ENCODE measurements at regions not wholly inside any gene's neighbourhood (a gene's known extent, or its start where the extent isn't known, plus 50 kb on each side); places are given as distances from the start of the nearest gene placed in this dataset.

- ATAC-seq: no peak
- no peak for DNase-seq (ENCODE audit: low read depth, low spot score)
- POLR2A ChIA-PET: no interaction called here
- intact Hi-C loops (cut with micrococcal nuclease; ENCODE audit: unreplicated experiment): no loop called here
- H3K36me3 ChIP-seq (ENCODE audit: control insufficient read depth, insufficient read depth, low read length): no peaks in the 10 kb centered on the region
- H3K9me3 ChIP-seq (ENCODE audit: control insufficient read depth, insufficient read depth, low read depth, low read length): no peaks in the 10 kb centered on the region
- no peak overlapping the region for H3K4me3 ChIP-seq (ENCODE audit: low read depth in 2 of 2, low read length in 2 of 2)
- in situ Hi-C loops (cut with HindIII; ENCODE audit: low pct_unique_long_range_greater_than_20kb, low sequenced_read_pairs): no loop called here
- BruUV-seq (replicated peaks): no TSS peak
- TF ChIP-seq SIN3A (IDR thresholded peaks at IDR 0.05; ENCODE audit: borderline replicate concordance, insufficient read depth, low read depth, low read length) (no peak), REST (IDR thresholded peaks at IDR 0.05; ENCODE audit: insufficient read depth in 1 of 2, low read depth in 2 of 2, low read length in 1 of 2) (no peak), POLR2AphosphoS5 (IDR thresholded peaks at IDR 0.05; ENCODE audit: low read depth, low read length) (no peak), TCF7L2 (IDR thresholded peaks at IDR 0.05; ENCODE audit: low read depth, low read length) (no peak), CTCF (IDR thresholded peaks at IDR 0.05) (no peak)
- CTCF ChIA-PET: no interaction called here
- no peaks in the 10 kb centered on the region for H3K4me1 ChIP-seq (ENCODE audit: control insufficient read depth, insufficient read depth, low read length)
- peaks cover 2% of the 10 kb centered on the region; the same call in 1 of the 2 replicates for H3K27me3 ChIP-seq (ENCODE audit: control insufficient read depth, insufficient read depth, low read length)
- no peak overlapping the region for H3K27ac ChIP-seq (ENCODE audit: low read length)
Measured at GRCh38 chr20:52683761-52684160, 288.4 kb upstream of the TSHZ2 start.

- no peak overlapping the region for H3K27ac ChIP-seq (ENCODE audit: low read length)
- ATAC-seq (no peak), DNase-seq (ENCODE audit: low read depth, low spot score) (no peak)
- POLR2A ChIA-PET: no interaction called here
- intact Hi-C loops (cut with micrococcal nuclease; ENCODE audit: unreplicated experiment) (no loop called here), in situ Hi-C loops (cut with HindIII; ENCODE audit: low pct_unique_long_range_greater_than_20kb, low sequenced_read_pairs) (no loop called here)
- H3K27me3 ChIP-seq (ENCODE audit: control insufficient read depth, insufficient read depth, low read length): peaks cover 2% of the 10 kb centered on the region; the same call in 1 of the 2 replicates
- H3K4me3 ChIP-seq (ENCODE audit: low read depth in 2 of 2, low read length in 2 of 2): no peak overlapping the region
- no peaks in the 10 kb centered on the region for H3K9me3 ChIP-seq (ENCODE audit: control insufficient read depth, insufficient read depth, low read depth, low read length)
- H3K36me3 ChIP-seq (ENCODE audit: control insufficient read depth, insufficient read depth, low read length): no peaks in the 10 kb centered on the region
- CTCF ChIA-PET: no interaction called here
- TF ChIP-seq REST (IDR thresholded peaks at IDR 0.05; ENCODE audit: insufficient read depth in 1 of 2, low read depth in 2 of 2, low read length in 1 of 2) (no peak), POLR2AphosphoS5 (IDR thresholded peaks at IDR 0.05; ENCODE audit: low read depth, low read length) (no peak), CTCF (IDR thresholded peaks at IDR 0.05) (no peak), SIN3A (IDR thresholded peaks at IDR 0.05; ENCODE audit: borderline replicate concordance, insufficient read depth, low read depth, low read length) (no peak), TCF7L2 (IDR thresholded peaks at IDR 0.05; ENCODE audit: low read depth, low read length) (no peak)
- BruUV-seq (replicated peaks): no TSS peak
- H3K4me1 ChIP-seq (ENCODE audit: control insufficient read depth, insufficient read depth, low read length): no peaks in the 10 kb centered on the region
Measured at GRCh38 chr20:52682237-52682636, 289.9 kb upstream of the TSHZ2 start.
